Astrocyte (in vitro differentiated cells and primary cell): ENCODE measurements at regions not wholly inside any gene's neighbourhood (a gene's known extent, or its start where the extent isn't known, plus 50 kb on each side); places are given as distances from the start of the nearest gene placed in this dataset.

Experiments used
- DNase-seq: peaks from one replicate; pipeline ENCODE4 v3.0.0-alpha.2; 2010; ENCODE audit warnings: low read depth
- FAIRE-seq: peaks from 2 replicates; lab custom pipeline; 2011; peaks lifted over from hg19 to GRCh38; lab: Jason Lieb, UNC
- H2AFZ ChIP-seq: 2 replicates; pipeline ENCODE4 v1.6.0; 2012; ENCODE audit warnings: low read depth, low read length, inconsistent platforms
- H3K27ac ChIP-seq: 2 replicates; pipeline ENCODE4 v1.5.1; 2011; ENCODE audit warnings: low read depth, low read length, inconsistent platforms
- H3K27me3 ChIP-seq: 2 replicates; pipeline ENCODE4 v1.6.0; 2011; ENCODE audit warnings: low read length, inconsistent platforms; ENCODE audit not compliant: insufficient read depth
- H3K36me3 ChIP-seq: 2 replicates; pipeline ENCODE4 v1.5.1; 2011; ENCODE audit warnings: low read length, inconsistent platforms; ENCODE audit not compliant: insufficient read depth
- H3K4me1 ChIP-seq: 2 replicates; pipeline ENCODE4 v1.5.1; 2011; ENCODE audit warnings: low read length, inconsistent platforms; ENCODE audit not compliant: insufficient read depth
- H3K4me2 ChIP-seq: 2 replicates; pipeline ENCODE4 v1.6.0; 2012; ENCODE audit warnings: low read length, inconsistent platforms
- H3K4me3 ChIP-seq: 2 replicates; pipeline ENCODE4 v1.5.1; 2011; ENCODE audit warnings: low read depth, mild to moderate bottlenecking, low read length, inconsistent platforms; ENCODE audit not compliant: insufficient read depth
- H3K79me2 ChIP-seq: 2 replicates; pipeline ENCODE4 v1.6.0; 2012; ENCODE audit warnings: mild to moderate bottlenecking, low read length, inconsistent platforms; ENCODE audit not compliant: insufficient read depth
- H3K9ac ChIP-seq: 2 replicates; pipeline ENCODE4 v1.6.0; 2012; ENCODE audit warnings: mild to moderate bottlenecking, low read length, inconsistent platforms
- H3K9me3 ChIP-seq: 2 replicates; pipeline ENCODE4 v1.5.1; 2012; ENCODE audit warnings: low read depth, mild to moderate bottlenecking, low read length, inconsistent platforms; ENCODE audit not compliant: insufficient read depth
- H4K20me1 ChIP-seq: 2 replicates; pipeline ENCODE4 v1.6.0; 2012; ENCODE audit warnings: low read length, inconsistent platforms; ENCODE audit not compliant: insufficient read depth
- H3K27ac Mint-ChIP-seq: one replicate; pipeline ENCODE4 v1.8.0; 2021; ENCODE audit warnings: mild to moderate bottlenecking, mixed read lengths; ENCODE audit not compliant: unreplicated experiment
- H3K27me3 Mint-ChIP-seq: one replicate; pipeline ENCODE4 v1.8.0; 2021; ENCODE audit warnings: low read depth, mixed read lengths; ENCODE audit not compliant: unreplicated experiment
- H3K36me3 Mint-ChIP-seq: one replicate; pipeline ENCODE4 v1.8.0; 2021; ENCODE audit warnings: low read depth, mixed read lengths; ENCODE audit not compliant: unreplicated experiment
- H3K4me1 Mint-ChIP-seq: one replicate; pipeline ENCODE4 v1.8.0; 2021; ENCODE audit warnings: low read depth, mixed read lengths; ENCODE audit not compliant: unreplicated experiment
- H3K4me3 Mint-ChIP-seq: one replicate; pipeline ENCODE4 v1.8.0; 2021; ENCODE audit warnings: mild to moderate bottlenecking, moderate library complexity, mixed read lengths; ENCODE audit not compliant: unreplicated experiment
- H3K9me3 Mint-ChIP-seq: one replicate; pipeline ENCODE4 v1.8.0; 2021; ENCODE audit warnings: mild to moderate bottlenecking, mixed read lengths; ENCODE audit not compliant: unreplicated experiment
- CTCF ChIP-seq: IDR thresholded peaks from 2 replicates; pipeline ENCODE4 v1.5.1; 2011; ENCODE audit warnings: low read depth, mild to moderate bottlenecking, inconsistent platforms, low read length, moderate library complexity; ENCODE audit not compliant: insufficient read depth
- EZH2 ChIP-seq: IDR thresholded peaks from 2 replicates; pipeline ENCODE4 v1.6.1; 2012; ENCODE audit warnings: mild to moderate bottlenecking, low read length, inconsistent platforms; ENCODE audit not compliant: insufficient read depth

GRCh38 chr7:86929293-86930109 is 130.0 kb downstream of the ELAPOR2 start:
- no peaks in the 10 kb centered on the region for H3K36me3 ChIP-seq
- no peak for DNase-seq
- H3K79me2 ChIP-seq: no peaks in the 10 kb centered on the region
- no peak overlapping the region for H3K27ac Mint-ChIP-seq
- H3K9me3 Mint-ChIP-seq: no peaks in the 10 kb centered on the region
- H3K36me3 Mint-ChIP-seq: peaks cover 4% of the 10 kb centered on the region
- H3K4me1 ChIP-seq: peaks cover 5% of the 10 kb centered on the region
- H3K4me1 Mint-ChIP-seq: no peaks in the 10 kb centered on the region
- H3K27ac ChIP-seq: no peak overlapping the region
- no peak overlapping the region for H3K4me3 ChIP-seq
- H3K9me3 ChIP-seq: no peaks in the 10 kb centered on the region
- no peaks in the 10 kb centered on the region for H3K27me3 Mint-ChIP-seq
- H3K27me3 ChIP-seq: no peaks in the 10 kb centered on the region
- no peak overlapping the region for H3K4me2 ChIP-seq
- no peaks in the 10 kb centered on the region for H4K20me1 ChIP-seq
- TF ChIP-seq EZH2: no peak
- TF ChIP-seq CTCF: no peak
- H3K4me3 Mint-ChIP-seq: no peak overlapping the region
- no peak for FAIRE-seq
- no peak overlapping the region for H2AFZ ChIP-seq
- H3K9ac ChIP-seq: no peak overlapping the region

- Histone ChIP-seq H3K9ac (no peak overlapping the region), H3K4me3 (no peak overlapping the region), H2AFZ (no peak overlapping the region), H3K27me3 (no peaks in the 10 kb centered on the region), H3K27ac (no peak overlapping the region), H3K9me3 (no peaks in the 10 kb centered on the region), H4K20me1 (no peaks in the 10 kb centered on the region), H3K79me2 (no peaks in the 10 kb centered on the region), H3K4me1 (peaks cover 5% of the 10 kb centered on the region), H3K4me2 (no peak overlapping the region), H3K36me3 (no peaks in the 10 kb centered on the region)
- Mint-ChIP-seq H3K4me3 (no peak overlapping the region), H3K27ac (no peak overlapping the region), H3K9me3 (no peaks in the 10 kb centered on the region), H3K36me3 (peaks cover 4% of the 10 kb centered on the region), H3K4me1 (no peaks in the 10 kb centered on the region), H3K27me3 (no peaks in the 10 kb centered on the region)
- TF ChIP-seq EZH2: no peak
- no peak for TF ChIP-seq CTCF
- FAIRE-seq: no peak
- no peak for DNase-seq
Observed at GRCh38 chr7:86928308-86928707, 131.1 kb downstream of the ELAPOR2 start.

DNA sequence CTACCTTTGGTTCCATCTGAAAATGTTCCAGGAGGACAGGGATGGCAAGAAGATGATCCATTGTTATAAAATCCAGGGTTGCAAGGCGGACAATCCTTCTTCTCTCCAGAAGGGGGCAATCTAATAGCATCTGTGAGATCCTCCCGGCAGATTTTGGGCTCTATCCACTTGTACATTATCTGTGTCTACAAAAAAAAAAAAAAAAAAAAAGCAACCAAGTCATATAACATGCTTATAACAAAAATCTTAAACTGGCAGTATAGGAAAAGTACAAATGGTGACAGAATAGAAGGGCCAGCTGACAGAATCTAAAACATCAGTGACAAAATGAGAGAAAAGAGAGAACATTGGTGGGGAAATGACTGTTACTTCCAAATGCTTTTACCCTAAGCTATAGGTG is 132.7 kb downstream of the ELAPOR2 start:
- Histone ChIP-seq H2AFZ (no peak overlapping the region), H3K27me3 (no peaks in the 10 kb centered on the region), H3K27ac (no peak overlapping the region), H4K20me1 (no peaks in the 10 kb centered on the region), H3K79me2 (no peaks in the 10 kb centered on the region), H3K9ac (no peak overlapping the region), H3K4me3 (no peak overlapping the region), H3K4me1 (no peaks in the 10 kb centered on the region), H3K36me3 (no peaks in the 10 kb centered on the region), H3K4me2 (no peak overlapping the region), H3K9me3 (no peaks in the 10 kb centered on the region)
- Mint-ChIP-seq H3K9me3 (no peaks in the 10 kb centered on the region), H3K4me3 (no peak overlapping the region), H3K27me3 (no peaks in the 10 kb centered on the region), H3K4me1 (no peaks in the 10 kb centered on the region), H3K27ac (no peak overlapping the region), H3K36me3 (peaks cover 4% of the 10 kb centered on the region)
- peak; percentile 17 for DNase-seq
- no peak for TF ChIP-seq EZH2
- peak; percentile 63 for TF ChIP-seq CTCF
- FAIRE-seq: no peak
